ENCODE measurements at regions not wholly inside any gene's neighbourhood (a gene's known extent, or its start where the extent isn't known, plus 50 kb on each side); places are given as distances from the start of the nearest gene placed in this dataset.

GRCh38 chr15:70440416-70441138 is 322.8 kb downstream of the UACA start:
- peaks cover 17% of the 10 kb centered on the region for H3K27me3 ChIP-seq (ENCODE audit: control insufficient read depth, insufficient read depth, low read length)
- no peaks in the 10 kb centered on the region for H3K9me3 ChIP-seq (ENCODE audit: control insufficient read depth, insufficient read depth, low read depth, low read length)
- H3K36me3 ChIP-seq (ENCODE audit: control insufficient read depth, insufficient read depth, low read length): no peaks in the 10 kb centered on the region
- peaks cover 23% of the 10 kb centered on the region for H3K4me1 ChIP-seq (ENCODE audit: control insufficient read depth, insufficient read depth, low read length)
- no peak overlapping the region for H3K9ac ChIP-seq (ENCODE audit: low read length)
- no peak overlapping the region for H3K4me3 ChIP-seq (ENCODE audit: low read depth, low read length)
- H3K27ac ChIP-seq (ENCODE audit: low read depth, low read length): no peak overlapping the region

GRCh38 chr15:70439880-70440279 is 323.5 kb downstream of the UACA start:
- no peak overlapping the region for H3K4me3 ChIP-seq (ENCODE audit: low read depth, low read length)
- no peaks in the 10 kb centered on the region for H3K9me3 ChIP-seq (ENCODE audit: control insufficient read depth, insufficient read depth, low read depth, low read length)
- H3K9ac ChIP-seq (ENCODE audit: low read length): no peak overlapping the region
- H3K27ac ChIP-seq (ENCODE audit: low read depth, low read length): no peak overlapping the region
- peaks cover 28% of the 10 kb centered on the region for H3K4me1 ChIP-seq (ENCODE audit: control insufficient read depth, insufficient read depth, low read length)
- no peaks in the 10 kb centered on the region for H3K36me3 ChIP-seq (ENCODE audit: control insufficient read depth, insufficient read depth, low read length)
- H3K27me3 ChIP-seq (ENCODE audit: control insufficient read depth, insufficient read depth, low read length): peaks cover 17% of the 10 kb centered on the region

- Histone ChIP-seq H3K27ac (ENCODE audit: low read depth, low read length) (no peak overlapping the region), H3K9ac (ENCODE audit: low read length) (no peak overlapping the region), H3K4me3 (ENCODE audit: low read depth, low read length) (no peak overlapping the region), H3K27me3 (ENCODE audit: control insufficient read depth, insufficient read depth, low read length) (peaks cover 17% of the 10 kb centered on the region), H3K4me1 (ENCODE audit: control insufficient read depth, insufficient read depth, low read length) (peaks cover 33% of the 10 kb centered on the region), H3K36me3 (ENCODE audit: control insufficient read depth, insufficient read depth, low read length) (no peaks in the 10 kb centered on the region), H3K9me3 (ENCODE audit: control insufficient read depth, insufficient read depth, low read depth, low read length) (no peaks in the 10 kb centered on the region)
Measured at GRCh38 chr15:70439304-70439877, 324.0 kb downstream of the UACA start.

- H3K9ac ChIP-seq (ENCODE audit: low read length): no peak overlapping the region
Measured at GRCh38 chr15:70438776-70439175, 324.6 kb downstream of the UACA start.

DNA sequence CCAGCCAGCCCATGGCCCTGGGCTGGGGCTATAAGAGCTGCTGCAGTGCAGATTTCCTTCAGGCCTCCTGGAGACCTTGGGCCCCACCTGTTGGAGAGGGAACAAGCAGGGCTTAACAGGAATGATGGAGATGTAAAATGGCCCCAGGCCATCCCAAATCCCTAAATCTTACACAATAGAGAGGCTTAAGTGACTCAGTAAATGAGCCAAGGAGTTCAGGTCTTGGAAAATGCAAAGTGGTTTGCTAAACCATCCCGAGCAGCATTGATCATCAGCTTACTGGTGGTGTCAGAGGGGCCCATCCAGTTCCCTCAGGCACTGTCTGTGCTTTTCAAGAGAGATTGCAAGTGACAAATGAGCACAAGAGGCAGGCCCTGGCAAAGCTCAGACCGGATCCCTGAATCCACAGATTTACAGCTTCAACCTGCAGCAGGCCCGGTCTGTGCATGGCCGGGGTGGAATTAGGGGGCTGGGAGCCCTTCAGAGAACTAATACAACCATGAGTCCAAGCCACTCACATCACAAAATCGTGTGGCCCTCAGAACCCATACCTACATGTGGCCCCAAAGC is 325.4 kb downstream of the UACA start:
- Histone ChIP-seq H3K9ac (ENCODE audit: low read length) (no peak overlapping the region), H3K4me3 (ENCODE audit: low read depth, low read length) (no peak overlapping the region), H3K27ac (ENCODE audit: low read depth, low read length) (no peak overlapping the region), H3K36me3 (ENCODE audit: control insufficient read depth, insufficient read depth, low read length) (no peaks in the 10 kb centered on the region), H3K27me3 (ENCODE audit: control insufficient read depth, insufficient read depth, low read length) (peaks cover 13% of the 10 kb centered on the region), H3K4me1 (ENCODE audit: control insufficient read depth, insufficient read depth, low read length) (peaks cover 28% of the 10 kb centered on the region), H3K9me3 (ENCODE audit: control insufficient read depth, insufficient read depth, low read depth, low read length) (no peaks in the 10 kb centered on the region)

More at GRCh38 chr15:70438776-70439175, 324.6 kb downstream of the UACA start:
- Histone ChIP-seq H3K36me3 (ENCODE audit: control insufficient read depth, insufficient read depth, low read length) (no peaks in the 10 kb centered on the region), H3K27ac (ENCODE audit: low read depth, low read length) (no peak overlapping the region), H3K9me3 (ENCODE audit: control insufficient read depth, insufficient read depth, low read depth, low read length) (no peaks in the 10 kb centered on the region), H3K27me3 (ENCODE audit: control insufficient read depth, insufficient read depth, low read length) (peaks cover 17% of the 10 kb centered on the region), H3K4me3 (ENCODE audit: low read depth, low read length) (no peak overlapping the region), H3K4me1 (ENCODE audit: control insufficient read depth, insufficient read depth, low read length) (peaks cover 36% of the 10 kb centered on the region)

DNA sequence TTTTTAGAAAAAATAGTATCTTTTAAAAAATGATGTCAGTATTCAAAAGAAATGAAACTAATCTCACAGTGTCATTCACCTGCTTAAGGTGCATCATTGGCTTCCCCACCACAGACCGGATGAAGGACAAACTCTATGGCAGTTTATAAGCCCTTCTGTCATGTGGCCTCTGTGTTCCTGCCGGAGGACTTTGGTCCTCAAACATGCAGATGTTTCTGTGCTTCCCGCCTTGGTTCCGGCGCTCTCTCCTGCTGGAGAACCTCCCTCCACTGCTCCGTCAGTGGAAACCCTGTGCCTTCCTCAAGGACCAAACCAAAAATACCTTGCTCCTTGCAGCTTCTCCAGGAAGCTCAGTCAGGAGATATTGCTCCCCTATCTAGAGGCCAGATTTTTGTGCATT is 326.3 kb downstream of the UACA start:
- Histone ChIP-seq H3K4me1 (ENCODE audit: control insufficient read depth, insufficient read depth, low read length) (peaks cover 27% of the 10 kb centered on the region), H3K27ac (ENCODE audit: low read depth, low read length) (no peak overlapping the region), H3K27me3 (ENCODE audit: control insufficient read depth, insufficient read depth, low read length) (peaks cover 5% of the 10 kb centered on the region; the same call in 1 of the 2 replicates), H3K9me3 (ENCODE audit: control insufficient read depth, insufficient read depth, low read depth, low read length) (no peaks in the 10 kb centered on the region), H3K36me3 (ENCODE audit: control insufficient read depth, insufficient read depth, low read length) (no peaks in the 10 kb centered on the region), H3K9ac (ENCODE audit: low read length) (no peak overlapping the region), H3K4me3 (ENCODE audit: low read depth, low read length) (no peak overlapping the region)

DNA sequence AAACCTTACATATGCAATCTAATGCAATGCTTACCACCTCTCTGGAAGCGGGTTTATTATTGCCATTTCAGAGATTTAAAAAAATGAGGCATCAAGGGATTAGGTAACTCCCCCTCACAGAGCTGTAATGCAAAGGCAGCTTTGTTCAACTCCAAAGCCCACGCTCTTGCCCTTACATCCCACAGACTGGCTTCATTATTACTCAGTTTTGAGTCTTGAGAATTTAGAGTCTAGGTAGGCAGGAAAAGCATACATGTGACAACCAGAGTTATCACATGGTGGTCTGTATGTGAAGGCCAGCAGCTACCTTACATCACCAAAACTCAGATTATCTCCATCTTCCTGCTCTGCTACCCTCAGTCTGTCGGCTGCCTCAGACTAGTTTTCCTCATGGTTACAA is 326.9 kb downstream of the UACA start:
- H3K36me3 ChIP-seq (ENCODE audit: control insufficient read depth, insufficient read depth, low read length): no peaks in the 10 kb centered on the region
- H3K27me3 ChIP-seq (ENCODE audit: control insufficient read depth, insufficient read depth, low read length): peaks cover 5% of the 10 kb centered on the region; the same call in 1 of the 2 replicates
- H3K9me3 ChIP-seq (ENCODE audit: control insufficient read depth, insufficient read depth, low read depth, low read length): no peaks in the 10 kb centered on the region
- H3K4me3 ChIP-seq (ENCODE audit: low read depth, low read length): no peak overlapping the region
- H3K27ac ChIP-seq (ENCODE audit: low read depth, low read length): no peak overlapping the region
- peaks cover 27% of the 10 kb centered on the region for H3K4me1 ChIP-seq (ENCODE audit: control insufficient read depth, insufficient read depth, low read length)
- H3K9ac ChIP-seq (ENCODE audit: low read length): no peak overlapping the region

- no peak overlapping the region for H3K4me3 ChIP-seq (ENCODE audit: low read depth, low read length)
- H3K27me3 ChIP-seq (ENCODE audit: control insufficient read depth, insufficient read depth, low read length): peaks cover under 1% of the 10 kb centered on the region; the same call in 1 of the 2 replicates
- no peak overlapping the region for H3K9ac ChIP-seq (ENCODE audit: low read length)
Measured at GRCh38 chr15:70435872-70436271, 327.5 kb downstream of the UACA start.

GRCh38 chr15:70435369-70435768 is 328.0 kb downstream of the UACA start:
- no peak overlapping the region for H3K9ac ChIP-seq (ENCODE audit: low read length)
- no peak overlapping the region for H3K4me3 ChIP-seq (ENCODE audit: low read depth, low read length)
- H3K9me3 ChIP-seq (ENCODE audit: control insufficient read depth, insufficient read depth, low read depth, low read length): no peaks in the 10 kb centered on the region
- H3K36me3 ChIP-seq (ENCODE audit: control insufficient read depth, insufficient read depth, low read length): no peaks in the 10 kb centered on the region
- peaks cover 27% of the 10 kb centered on the region for H3K4me1 ChIP-seq (ENCODE audit: control insufficient read depth, insufficient read depth, low read length)
- no peaks in the 10 kb centered on the region for H3K27me3 ChIP-seq (ENCODE audit: control insufficient read depth, insufficient read depth, low read length)
- H3K27ac ChIP-seq (ENCODE audit: low read depth, low read length): no peak overlapping the region

More at GRCh38 chr15:70435872-70436271, 327.5 kb downstream of the UACA start:
- H3K9me3 ChIP-seq (ENCODE audit: control insufficient read depth, insufficient read depth, low read depth, low read length): no peaks in the 10 kb centered on the region
- H3K27ac ChIP-seq (ENCODE audit: low read depth, low read length): no peak overlapping the region
- no peaks in the 10 kb centered on the region for H3K36me3 ChIP-seq (ENCODE audit: control insufficient read depth, insufficient read depth, low read length)
- peaks cover 27% of the 10 kb centered on the region for H3K4me1 ChIP-seq (ENCODE audit: control insufficient read depth, insufficient read depth, low read length)

GRCh38 chr15:70433586-70434324 is 329.6 kb downstream of the UACA start:
- H3K27ac ChIP-seq (ENCODE audit: low read depth, low read length): no peak overlapping the region
- no peaks in the 10 kb centered on the region for H3K27me3 ChIP-seq (ENCODE audit: control insufficient read depth, insufficient read depth, low read length)
- no peak overlapping the region for H3K9ac ChIP-seq (ENCODE audit: low read length)
- peaks cover 27% of the 10 kb centered on the region for H3K4me1 ChIP-seq (ENCODE audit: control insufficient read depth, insufficient read depth, low read length)
- peaks cover 10% of the 10 kb centered on the region; the same call in 1 of the 2 replicates for H3K9me3 ChIP-seq (ENCODE audit: control insufficient read depth, insufficient read depth, low read depth, low read length)
- H3K36me3 ChIP-seq (ENCODE audit: control insufficient read depth, insufficient read depth, low read length): no peaks in the 10 kb centered on the region
- no peak overlapping the region for H3K4me3 ChIP-seq (ENCODE audit: low read depth, low read length)
